ENCODE measurements at regions not wholly inside any gene's neighbourhood (a gene's known extent, or its start where the extent isn't known, plus 50 kb on each side); places are given as distances from the start of the nearest gene placed in this dataset.

GRCh38 chr7:68280931-68281330, 1284.3 kb downstream of the TYW1 start:
- ChIA-PET POLR2A (ENCODE audit: unreplicated experiment) (interaction anchor here (0.8 kb wide), 1 partner anchor 21 kb away, joined by 8 read pairs; no protein-coding TSS in a partner anchor), CTCF (no interaction called here)
- Histone ChIP-seq H2AFZ (ENCODE audit: low read length) (no peak overlapping the region), H3K4me1 (ENCODE audit: insufficient read depth, low read length) (no peaks in the 10 kb centered on the region), H3K36me3 (ENCODE audit: low read depth, low read length) (no peaks in the 10 kb centered on the region), H3K4me2 (ENCODE audit: low read length) (no peak overlapping the region), H3K79me2 (ENCODE audit: low read length) (no peaks in the 10 kb centered on the region), H3F3A (ENCODE audit: low read length, unreplicated experiment) (no peaks in the 10 kb centered on the region), H3K9me3 (ENCODE audit: low read length) (no peaks in the 10 kb centered on the region), H3K27ac (ENCODE audit: low read length) (no peak overlapping the region), H3K4me3 (ENCODE audit: low read length) (no peak overlapping the region), H3K9ac (ENCODE audit: low read length) (no peak overlapping the region), H3K9me2 (replicated peaks; ENCODE audit: low read length) (no peaks in the 10 kb centered on the region), H3K27me3 (ENCODE audit: low read length) (no peaks in the 10 kb centered on the region), H4K20me1 (ENCODE audit: low read length) (no peaks in the 10 kb centered on the region)
- TF ChIP-seq CTCF (conservative IDR thresholded peaks at IDR 0.05; ENCODE audit: low read depth, low read length) (no peak), EZH2 (IDR thresholded peaks at IDR 0.05; ENCODE audit: low read length, unreplicated experiment) (no peak), EZH2phosphoT487 (IDR thresholded peaks at IDR 0.05; ENCODE audit: borderline replicate concordance, low read length) (no peak)
- intact Hi-C loops (cut with micrococcal nuclease), result no loop called here
- DNase-seq (no peak), ATAC-seq (no peak)
- no TSS peak for BruUV-seq (replicated peaks)

GRCh38 chr7:68288144-68288593, 1291.5 kb downstream of the TYW1 start:
- H3K9ac ChIP-seq (ENCODE audit: low read length), result no peak overlapping the region
- POLR2A ChIA-PET (ENCODE audit: unreplicated experiment), result no interaction called here
- H4K20me1 ChIP-seq (ENCODE audit: low read length), result no peaks in the 10 kb centered on the region
- H3K27me3 ChIP-seq (ENCODE audit: low read length), result no peaks in the 10 kb centered on the region
- no peaks in the 10 kb centered on the region for H3K9me2 ChIP-seq (replicated peaks; ENCODE audit: low read length)
- BruUV-seq (replicated peaks), result no TSS peak
- TF ChIP-seq CTCF (conservative IDR thresholded peaks at IDR 0.05; ENCODE audit: low read depth, low read length), result no peak
- TF ChIP-seq EZH2phosphoT487 (IDR thresholded peaks at IDR 0.05; ENCODE audit: borderline replicate concordance, low read length), result no peak
- no peak for TF ChIP-seq EZH2 (IDR thresholded peaks at IDR 0.05; ENCODE audit: low read length, unreplicated experiment)
- H3F3A ChIP-seq (ENCODE audit: low read length, unreplicated experiment), result no peaks in the 10 kb centered on the region
- DNase-seq (no peak), ATAC-seq (no peak)
- H3K36me3 ChIP-seq (ENCODE audit: low read depth, low read length), result no peaks in the 10 kb centered on the region
- H3K79me2 ChIP-seq (ENCODE audit: low read length), result no peaks in the 10 kb centered on the region
- no peak overlapping the region for H3K27ac ChIP-seq (ENCODE audit: low read length)
- intact Hi-C loops (cut with micrococcal nuclease), result no loop called here
- CTCF ChIA-PET, result no interaction called here
- no peak overlapping the region for H3K4me3 ChIP-seq (ENCODE audit: low read length)
- no peaks in the 10 kb centered on the region for H3K4me1 ChIP-seq (ENCODE audit: insufficient read depth, low read length)
- no peak overlapping the region for H3K4me2 ChIP-seq (ENCODE audit: low read length)
- no peaks in the 10 kb centered on the region for H3K9me3 ChIP-seq (ENCODE audit: low read length)
- no peak overlapping the region for H2AFZ ChIP-seq (ENCODE audit: low read length)

DNA sequence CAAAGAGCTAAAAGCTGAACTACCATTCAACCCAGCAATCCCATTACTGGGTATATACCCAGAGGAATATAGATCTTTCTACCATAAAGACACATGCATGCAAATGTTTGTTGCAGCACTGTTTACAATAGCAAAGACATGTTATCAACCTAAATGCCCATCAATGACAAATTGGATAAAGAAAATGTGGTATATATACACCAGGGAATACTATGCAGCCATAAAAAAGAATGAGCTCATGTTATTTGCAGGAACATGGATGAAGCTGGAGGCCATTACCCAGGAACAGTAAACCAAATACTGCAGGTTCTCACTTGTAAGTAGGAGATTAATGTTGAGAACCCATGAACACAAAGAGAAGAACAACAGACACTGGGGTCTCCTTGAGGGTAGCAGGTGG, 1295.1 kb downstream of the TYW1 start:
- CTCF ChIA-PET, result no interaction called here

More for the DNA sequence above, 1295.1 kb downstream of the TYW1 start:
- Histone ChIP-seq H3K27me3 (ENCODE audit: low read length) (no peaks in the 10 kb centered on the region), H3K36me3 (ENCODE audit: low read depth, low read length) (no peaks in the 10 kb centered on the region), H3K27ac (ENCODE audit: low read length) (no peak overlapping the region), H4K20me1 (ENCODE audit: low read length) (no peaks in the 10 kb centered on the region), H3K9ac (ENCODE audit: low read length) (no peak overlapping the region), H3K4me1 (ENCODE audit: insufficient read depth, low read length) (no peaks in the 10 kb centered on the region), H2AFZ (ENCODE audit: low read length) (no peak overlapping the region), H3K79me2 (ENCODE audit: low read length) (no peaks in the 10 kb centered on the region), H3K9me3 (ENCODE audit: low read length) (no peaks in the 10 kb centered on the region), H3F3A (ENCODE audit: low read length, unreplicated experiment) (no peaks in the 10 kb centered on the region), H3K4me3 (ENCODE audit: low read length) (no peak overlapping the region), H3K9me2 (replicated peaks; ENCODE audit: low read length) (no peaks in the 10 kb centered on the region), H3K4me2 (ENCODE audit: low read length) (no peak overlapping the region)
- DNase-seq (no peak), ATAC-seq (no peak)
- intact Hi-C loops (cut with micrococcal nuclease), result no loop called here
- TF ChIP-seq EZH2phosphoT487 (IDR thresholded peaks at IDR 0.05; ENCODE audit: borderline replicate concordance, low read length) (no peak), EZH2 (IDR thresholded peaks at IDR 0.05; ENCODE audit: low read length, unreplicated experiment) (no peak), CTCF (conservative IDR thresholded peaks at IDR 0.05; ENCODE audit: low read depth, low read length) (no peak)
- no TSS peak for BruUV-seq (replicated peaks)
- POLR2A ChIA-PET (ENCODE audit: unreplicated experiment), result no interaction called here
